DMS 273 (cell line): ENCODE measurements at regions not wholly inside any gene's neighbourhood (a gene's known extent, or its start where the extent isn't known, plus 50 kb on each side); places are given as distances from the start of the nearest gene placed in this dataset.

Experiments used
- DNase-seq: peaks from one replicate; lab custom pipeline; 2025; ENCODE audit not compliant: unreplicated experiment; lab: John Stamatoyannopoulos, UW

- DNase-seq, result peak; percentile 38
Measured at GRCh38 chr1:113219377-113219776, 146.4 kb downstream of the LRIG2 start.

DNA sequence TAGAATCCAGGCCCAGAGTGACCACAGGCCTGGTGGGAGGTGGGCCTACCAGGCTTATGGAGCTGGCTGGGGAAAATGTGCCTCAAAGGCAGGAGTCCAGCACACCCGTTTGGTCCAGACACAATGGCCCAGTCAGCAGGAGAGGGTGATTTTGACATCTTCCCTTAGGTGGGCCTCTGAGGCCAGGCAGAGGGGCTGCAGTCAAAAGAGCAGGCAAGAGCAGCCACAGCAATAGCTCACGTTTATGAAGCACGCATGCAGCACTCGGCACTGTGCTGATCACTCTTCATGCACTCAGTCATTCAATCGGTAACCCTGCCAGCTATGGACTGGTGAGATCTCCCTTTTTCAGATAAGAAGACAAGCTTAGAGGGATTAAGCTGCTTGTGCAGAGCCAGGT lies 146.8 kb downstream of the LRIG2 start:
- DNase-seq, result no peak

DNA sequence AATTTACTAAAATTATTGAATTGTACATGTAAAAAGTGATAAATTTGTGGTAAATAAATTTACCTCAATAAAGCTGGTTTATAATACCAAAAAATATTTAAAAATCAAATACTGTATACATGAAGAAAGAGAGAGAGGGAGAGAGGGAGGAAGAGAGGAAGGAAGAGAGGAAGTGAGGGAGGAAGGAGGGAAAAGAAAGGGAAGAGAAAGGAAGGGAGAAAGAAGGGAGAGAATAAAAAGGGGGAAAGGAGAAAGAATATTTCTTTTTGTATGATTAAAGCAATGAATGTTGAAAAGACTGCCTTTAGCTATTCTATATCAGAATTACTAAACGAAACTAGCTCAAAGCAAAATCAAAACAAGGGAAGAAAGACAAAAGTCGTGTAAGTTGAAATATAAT lies 150.0 kb downstream of the LRIG2 start:
- no peak for DNase-seq

DNA sequence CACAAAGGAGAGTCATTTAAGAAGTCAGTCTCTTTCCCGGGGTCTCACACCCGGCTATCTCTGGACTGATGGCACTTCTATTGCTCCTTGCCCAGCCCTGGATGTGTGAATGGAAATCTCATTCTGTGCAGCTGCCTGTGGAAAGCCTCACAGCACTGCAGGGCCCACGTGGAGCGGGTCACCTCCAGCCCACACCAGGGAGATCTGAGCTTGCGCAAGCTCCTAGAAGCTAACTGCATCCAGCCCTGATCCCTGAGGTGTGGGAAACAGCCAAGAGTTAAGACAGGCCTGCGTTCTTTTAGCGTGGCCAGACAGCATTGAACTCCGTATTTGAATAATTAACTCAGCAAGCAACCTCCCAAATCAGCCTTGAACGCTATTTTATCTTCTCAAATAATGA lies 150.5 kb downstream of the LRIG2 start:
- DNase-seq, result no peak

DNA sequence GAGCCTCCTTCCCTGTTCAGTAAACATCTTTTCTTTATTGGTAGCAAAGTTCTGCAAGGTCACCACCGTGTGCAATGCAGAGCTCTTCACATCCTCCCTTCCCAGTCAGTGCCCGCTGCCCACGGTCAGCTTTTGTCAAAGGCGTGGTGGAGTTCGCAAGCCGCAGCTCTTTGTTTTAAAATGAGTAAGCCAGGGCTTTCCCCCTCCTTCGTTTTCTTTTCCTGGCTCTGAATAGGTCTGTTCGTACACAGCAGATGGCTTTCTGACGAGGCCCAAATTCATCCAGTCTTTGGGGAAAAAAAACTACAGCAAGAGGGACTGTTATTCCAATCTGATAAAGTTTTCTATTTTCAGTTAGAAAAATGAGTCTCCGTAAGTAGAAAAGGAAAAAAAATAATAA lies 153.2 kb downstream of the LRIG2 start:
- peak; percentile 12 for DNase-seq

DNA sequence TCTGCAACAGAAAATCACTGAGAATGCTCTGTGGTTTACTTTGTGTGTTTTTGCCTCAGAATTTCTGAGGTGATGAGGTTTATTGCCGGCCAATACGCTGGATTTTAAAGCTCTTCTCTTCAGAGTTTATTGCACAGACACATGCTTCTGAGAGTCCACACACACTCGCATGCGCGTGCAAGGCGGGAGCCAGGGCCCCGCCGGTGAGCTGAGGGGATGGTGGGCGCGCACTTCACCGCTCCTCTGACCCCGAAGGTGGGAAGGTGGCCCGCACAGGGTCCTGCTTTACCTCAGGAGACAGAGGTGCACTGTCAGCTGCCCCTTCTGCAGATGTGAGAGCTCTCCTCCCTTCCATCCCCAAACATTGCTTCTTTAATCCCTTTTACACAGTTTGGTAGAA lies 158.4 kb upstream of the MAGI3 start:
- no peak for DNase-seq

DNA sequence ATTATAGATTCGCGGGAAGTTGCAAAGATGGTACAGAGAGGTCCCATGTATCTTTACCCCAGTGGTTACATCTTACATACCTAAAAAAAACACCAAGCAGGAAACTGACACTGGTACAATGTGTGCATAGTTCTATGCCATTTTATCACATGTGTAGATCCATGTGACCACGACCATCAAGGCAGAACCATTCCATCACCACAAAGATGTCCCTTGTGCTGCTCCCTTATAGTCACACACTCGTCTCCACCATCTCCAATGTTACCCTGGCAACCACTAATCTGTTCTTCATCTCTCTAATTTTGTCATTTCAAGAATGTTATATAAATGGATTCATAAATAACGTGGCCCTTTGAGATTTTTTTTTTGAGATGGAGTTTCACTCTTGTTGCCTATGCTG lies 156.9 kb upstream of the MAGI3 start:
- no peak for DNase-seq

GRCh38 chr1:113241237-113241636 lies 149.1 kb upstream of the MAGI3 start:
- DNase-seq, result no peak

DNA sequence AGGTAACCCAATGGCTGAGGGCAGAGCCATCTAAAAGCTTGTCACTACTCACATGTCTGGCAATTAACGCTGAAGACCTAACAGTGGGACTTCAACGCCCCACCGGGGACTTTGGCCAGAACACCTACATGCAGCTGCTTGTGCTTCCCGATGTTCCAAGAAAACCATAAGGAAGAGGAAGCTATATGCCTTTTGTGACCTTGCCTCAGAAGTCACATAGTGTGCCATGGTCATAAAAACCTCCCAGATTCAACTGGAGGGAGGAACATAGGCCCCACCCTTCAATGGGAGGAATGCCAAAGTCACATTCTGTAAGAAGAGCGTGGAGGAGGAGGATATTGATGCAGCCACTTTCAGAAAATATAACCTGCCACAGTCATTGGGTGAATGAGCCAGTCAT lies 147.8 kb upstream of the MAGI3 start:
- peak; percentile 14 for DNase-seq

GRCh38 chr1:113243529-113243928 lies 146.8 kb upstream of the MAGI3 start:
- DNase-seq, result no peak

GRCh38 chr1:113244112-113244820 lies 146.0 kb upstream of the MAGI3 start:
- DNase-seq, result no peak

DNA sequence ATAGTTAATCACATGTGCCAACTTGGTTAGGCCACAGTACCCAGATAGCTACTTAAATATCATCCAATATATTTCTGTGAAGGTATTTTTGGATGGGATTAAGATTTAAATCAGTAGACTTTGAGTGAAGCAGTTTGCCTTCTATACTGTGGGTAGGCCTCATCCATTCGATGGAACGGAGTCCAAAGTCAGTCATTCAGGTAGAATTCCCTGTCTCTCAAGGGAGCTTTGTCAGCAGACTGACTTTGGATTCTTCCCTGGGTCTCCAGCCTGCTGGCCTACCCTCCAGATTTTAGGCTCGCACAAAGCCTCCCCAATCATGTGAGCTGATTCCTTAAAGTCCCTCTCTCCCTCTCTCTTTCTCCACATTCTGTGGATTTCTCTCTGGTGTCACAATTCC lies 145.1 kb upstream of the MAGI3 start:
- no peak for DNase-seq

DNA sequence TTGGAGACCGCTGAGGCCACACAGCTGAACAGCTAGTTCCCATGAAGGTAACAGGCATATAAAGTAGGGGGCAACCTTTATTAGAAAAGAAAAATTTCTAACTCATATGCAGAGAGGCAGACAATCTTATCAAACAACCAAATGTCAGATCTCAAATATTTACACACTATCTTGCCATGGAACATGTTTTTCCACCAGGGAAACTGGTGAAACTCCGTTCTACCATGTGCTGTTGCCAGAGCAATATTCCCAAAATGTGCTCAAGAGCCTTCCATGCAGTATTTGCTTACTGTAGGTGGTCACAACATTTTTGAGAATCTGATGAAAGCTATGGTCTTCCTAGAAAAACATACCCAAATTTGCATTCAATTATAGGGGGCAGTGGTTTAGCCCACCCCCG lies 143.4 kb upstream of the MAGI3 start:
- DNase-seq, result no peak

DNA sequence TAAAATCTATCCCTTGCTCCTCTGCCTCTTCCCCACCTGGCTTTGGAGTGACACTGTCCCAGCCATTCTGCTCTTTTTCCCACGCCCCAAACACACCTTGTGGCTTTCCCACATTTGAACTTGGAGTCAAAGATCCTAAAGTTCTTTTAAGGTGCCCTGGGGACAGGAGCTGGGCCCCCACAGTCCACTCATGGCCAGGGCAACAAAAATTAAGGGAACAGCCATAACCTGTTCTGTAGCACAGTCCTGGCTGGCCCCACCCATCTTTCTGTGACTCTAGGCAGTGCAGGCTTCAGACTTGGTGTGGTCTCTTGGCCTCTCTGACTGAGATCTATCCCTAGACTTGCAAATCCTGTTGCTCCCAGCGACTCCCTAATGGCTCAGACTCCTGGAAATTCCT lies 143.0 kb upstream of the MAGI3 start:
- DNase-seq, result no peak

DNA sequence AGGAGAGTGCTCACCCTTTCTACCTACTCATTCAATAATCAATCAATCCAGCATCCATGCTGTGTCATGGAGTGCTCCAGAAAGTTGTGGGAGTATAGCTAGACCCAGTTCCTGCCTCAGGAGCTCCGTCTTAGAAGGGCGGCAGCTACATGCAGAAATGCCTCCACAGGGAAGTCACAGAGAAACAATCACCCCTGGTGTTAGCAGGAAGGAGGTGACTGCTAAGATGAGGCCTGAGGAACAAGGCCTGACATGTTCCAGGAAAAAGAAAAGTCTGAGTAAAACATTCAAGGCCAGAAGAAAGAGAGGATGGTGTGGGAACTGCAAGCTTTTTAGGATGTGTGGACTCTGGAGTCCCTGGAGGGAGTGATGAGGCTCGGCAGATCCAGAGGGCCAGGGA lies 142.5 kb upstream of the MAGI3 start:
- no peak for DNase-seq

GRCh38 chr1:113248494-113248893 lies 141.8 kb upstream of the MAGI3 start:
- DNase-seq, result no peak

DNA sequence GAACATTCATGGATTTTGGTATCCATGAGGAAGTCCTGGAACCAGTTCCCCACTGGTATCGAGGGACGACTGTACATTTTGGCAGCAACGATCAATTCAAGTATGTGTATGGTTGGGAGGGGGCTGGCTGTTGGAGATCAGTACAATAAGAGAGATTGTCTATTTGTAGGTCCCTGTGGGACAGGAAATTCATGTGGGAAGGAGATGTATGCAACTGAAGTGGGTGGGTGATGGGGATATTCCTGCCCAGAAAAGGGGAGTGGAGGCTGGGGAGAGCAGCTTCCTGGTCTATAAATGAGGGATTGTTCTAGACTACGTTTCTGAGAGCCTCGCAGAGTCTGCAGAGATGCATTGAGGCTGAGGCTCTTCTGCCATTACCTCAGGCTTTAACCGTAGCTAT lies 140.2 kb upstream of the MAGI3 start:
- DNase-seq, result no peak

DNA sequence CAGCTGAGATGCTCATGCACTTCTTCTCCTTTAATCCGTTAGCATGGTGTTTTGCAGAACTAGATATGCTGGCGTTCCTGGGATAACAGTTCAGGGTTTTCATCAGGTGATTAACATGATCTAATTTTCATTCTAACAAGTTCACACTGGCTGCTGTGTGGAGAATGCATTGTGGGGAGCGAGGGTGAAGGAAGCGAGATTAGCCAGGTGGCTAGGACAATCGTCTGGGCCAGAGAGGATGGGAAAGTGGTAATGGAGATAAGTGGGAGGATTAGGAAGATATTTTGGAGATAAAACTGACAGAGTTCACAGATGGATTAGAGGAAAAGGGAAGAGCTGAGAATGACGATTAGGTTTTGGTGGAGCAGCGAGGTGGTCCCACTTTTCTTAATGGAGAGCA lies 138.1 kb upstream of the MAGI3 start:
- no peak for DNase-seq

- DNase-seq, result no peak
Measured at GRCh38 chr1:113253187-113253586, 137.1 kb upstream of the MAGI3 start.

- DNase-seq, result no peak
Measured at GRCh38 chr1:113253590-113253989, 136.7 kb upstream of the MAGI3 start.

GRCh38 chr1:113255038-113255719 lies 135.1 kb upstream of the MAGI3 start:
- DNase-seq, result no peak

GRCh38 chr1:113255720-113256347 lies 134.5 kb upstream of the MAGI3 start:
- no peak for DNase-seq

DNA sequence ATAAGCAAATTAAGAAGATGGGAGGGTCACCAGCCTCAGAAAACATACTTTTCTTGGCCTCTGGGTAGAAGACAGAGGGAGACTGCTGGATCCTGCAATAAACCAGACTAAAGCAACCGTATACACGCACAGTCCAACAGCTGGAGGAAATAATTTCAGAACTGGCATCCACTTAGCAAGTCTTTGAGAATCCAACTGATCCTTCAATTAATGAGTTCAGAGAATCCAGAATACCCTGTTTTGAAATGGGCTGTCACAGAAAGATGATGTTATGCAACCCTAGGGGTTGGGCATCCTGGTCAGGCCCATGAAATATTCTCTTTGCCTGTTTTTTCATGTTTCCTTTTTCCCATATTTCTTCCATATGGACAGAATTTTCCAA lies 134.0 kb upstream of the MAGI3 start:
- no peak for DNase-seq
